ENCODE measurements at regions not wholly inside any gene's neighbourhood (a gene's known extent, or its start where the extent isn't known, plus 50 kb on each side); places are given as distances from the start of the nearest gene placed in this dataset.
"Not testable (repeated sequence)": the region's sequence is repeated elsewhere in the genome, so short reads cannot be mapped to it uniquely, and the experiment has no call there.

GRCh38 chr9:105022545-105022944 lies 94.6 kb upstream of the ABCA1 start:
- H3K4me3 Mint-ChIP-seq; ATAC-seq; H3K27ac Mint-ChIP-seq; H3K9me3 Mint-ChIP-seq (ENCODE audit: low read depth); POLR2A ChIA-PET; CTCF ChIA-PET; intact Hi-C loops (cut with DNase I, micrococcal nuclease); H3K4me1 Mint-ChIP-seq; H3K36me3 Mint-ChIP-seq (ENCODE audit: low read depth); DNase-seq; H3K27me3 Mint-ChIP-seq: not testable (repeated sequence)

- no peak for ATAC-seq
- Mint-ChIP-seq H3K36me3 (ENCODE audit: low read depth) (no peaks in the 10 kb centered on the region), H3K27me3 (no peaks in the 10 kb centered on the region), H3K4me1 (no peaks in the 10 kb centered on the region), H3K9me3 (ENCODE audit: low read depth) (no peaks in the 10 kb centered on the region), H3K4me3 (no peak overlapping the region), H3K27ac (no peak overlapping the region)
- no peak for DNase-seq
- intact Hi-C loops (cut with DNase I, micrococcal nuclease), result no loop called here
- CTCF ChIA-PET, result interaction anchor here (1.2 kb wide), 1 partner anchor 11 kb away, joined by 3 read pairs; no protein-coding TSS in a partner anchor
- POLR2A ChIA-PET, result no interaction called here
Observed at GRCh38 chr9:105023788-105024187, 95.8 kb upstream of the ABCA1 start.

- Mint-ChIP-seq H3K27ac (no peak overlapping the region), H3K4me3 (no peak overlapping the region), H3K27me3 (no peaks in the 10 kb centered on the region), H3K36me3 (ENCODE audit: low read depth) (no peaks in the 10 kb centered on the region), H3K9me3 (ENCODE audit: low read depth) (no peaks in the 10 kb centered on the region), H3K4me1 (no peaks in the 10 kb centered on the region)
- intact Hi-C loops (cut with DNase I, micrococcal nuclease), result no loop called here
- ChIA-PET CTCF (interaction anchor here (1.2 kb wide), 1 partner anchor 10 kb away, joined by 3 read pairs; no protein-coding TSS in a partner anchor), POLR2A (no interaction called here)
- ATAC-seq, result no peak
- no peak for DNase-seq
Observed at GRCh38 chr9:105024529-105024928, 96.6 kb upstream of the ABCA1 start.

DNA sequence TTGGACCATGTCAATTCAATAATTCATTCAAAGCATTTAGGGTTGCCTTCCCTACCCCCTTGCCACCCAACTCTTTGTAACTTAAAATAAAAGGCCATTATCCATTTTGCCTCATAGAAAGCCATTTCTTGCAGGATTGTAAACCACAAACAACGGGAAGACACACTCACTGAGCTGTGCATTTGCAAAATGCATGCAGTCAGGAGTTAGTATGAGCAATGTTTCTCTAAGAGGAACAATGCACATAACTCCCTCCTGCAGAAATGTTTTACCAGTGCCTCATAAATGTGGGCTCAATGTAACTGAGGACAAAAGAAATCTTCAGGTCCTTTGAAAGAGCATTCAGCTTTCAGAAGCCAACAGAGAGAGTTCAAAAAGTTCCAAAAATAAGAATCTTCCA lies 98.5 kb upstream of the ABCA1 start:
- no peak overlapping the region for H3K4me3 Mint-ChIP-seq
- POLR2A ChIA-PET, result no interaction called here
- ATAC-seq, result no peak

DNA sequence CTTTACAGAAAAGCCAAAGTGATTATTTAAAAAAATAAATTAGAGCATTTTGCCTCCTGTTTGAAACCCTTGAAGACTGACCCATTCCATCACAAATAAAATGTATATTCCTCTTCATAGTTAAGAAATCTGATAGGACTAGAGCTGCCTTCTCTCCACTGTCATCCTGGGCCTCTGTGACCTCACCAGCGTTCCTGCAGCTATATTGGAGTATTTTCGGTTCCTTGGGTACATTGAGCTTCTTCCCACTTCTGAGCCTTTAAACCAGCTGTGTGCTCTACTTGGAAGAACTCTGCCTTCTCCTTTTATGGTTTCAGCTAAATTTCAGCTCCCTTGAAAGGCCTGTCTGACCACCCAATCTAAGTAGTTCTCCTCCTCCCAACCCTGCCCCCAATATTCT lies 99.1 kb upstream of the ABCA1 start:
- CTCF ChIA-PET, result interaction anchor here (0.5 to 0.6 kb wide), 2 partner anchors 172 to 1224 kb away, joined by 3 read pairs; no protein-coding TSS in a partner anchor
- Mint-ChIP-seq H3K27ac (no peak overlapping the region), H3K4me3 (no peak overlapping the region), H3K4me1 (no peaks in the 10 kb centered on the region), H3K9me3 (ENCODE audit: low read depth) (no peaks in the 10 kb centered on the region), H3K36me3 (ENCODE audit: low read depth) (no peaks in the 10 kb centered on the region), H3K27me3 (no peaks in the 10 kb centered on the region)
- POLR2A ChIA-PET, result no interaction called here
- no peak for ATAC-seq
- DNase-seq, result no peak
- intact Hi-C loops (cut with DNase I, micrococcal nuclease), result no loop called here

More for the DNA sequence above, 98.5 kb upstream of the ABCA1 start:
- DNase-seq, result no peak
- Mint-ChIP-seq H3K4me1 (no peaks in the 10 kb centered on the region), H3K9me3 (ENCODE audit: low read depth) (no peaks in the 10 kb centered on the region), H3K27me3 (no peaks in the 10 kb centered on the region), H3K27ac (no peak overlapping the region), H3K36me3 (ENCODE audit: low read depth) (no peaks in the 10 kb centered on the region)
- CTCF ChIA-PET, result no interaction called here
- intact Hi-C loops (cut with DNase I, micrococcal nuclease), result no loop called here

DNA sequence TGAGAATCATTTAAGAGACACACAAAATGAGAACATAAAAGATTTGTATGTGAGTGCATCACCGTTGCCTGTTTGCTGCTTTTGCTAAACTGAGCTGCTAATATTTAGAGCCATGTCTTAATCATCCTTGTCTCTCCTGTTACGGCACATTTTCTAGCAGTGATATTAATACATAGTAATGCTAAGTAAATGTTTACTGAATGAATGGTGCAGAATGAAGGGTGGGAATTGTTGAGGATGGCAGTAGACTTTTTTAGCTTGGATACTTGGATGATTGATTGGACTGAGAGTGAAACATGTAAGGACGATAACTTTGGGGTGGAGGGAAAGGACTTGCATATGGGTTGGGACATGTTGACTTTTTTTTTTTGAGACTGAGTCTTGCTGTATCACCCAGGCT lies 102.3 kb upstream of the ABCA1 start:
- CTCF ChIA-PET, result interaction anchor here (1.1 kb wide), 1 partner anchor 211 kb away, joined by 3 read pairs; no protein-coding TSS in a partner anchor
- Mint-ChIP-seq H3K9me3 (ENCODE audit: low read depth) (no peaks in the 10 kb centered on the region), H3K27ac (no peak overlapping the region), H3K4me1 (no peaks in the 10 kb centered on the region), H3K27me3 (no peaks in the 10 kb centered on the region), H3K4me3 (no peak overlapping the region), H3K36me3 (ENCODE audit: low read depth) (peaks cover 4% of the 10 kb centered on the region)
- DNase-seq (no peak), ATAC-seq (no peak)
- POLR2A ChIA-PET, result no interaction called here
- intact Hi-C loops (cut with DNase I, micrococcal nuclease), result no loop called here

DNA sequence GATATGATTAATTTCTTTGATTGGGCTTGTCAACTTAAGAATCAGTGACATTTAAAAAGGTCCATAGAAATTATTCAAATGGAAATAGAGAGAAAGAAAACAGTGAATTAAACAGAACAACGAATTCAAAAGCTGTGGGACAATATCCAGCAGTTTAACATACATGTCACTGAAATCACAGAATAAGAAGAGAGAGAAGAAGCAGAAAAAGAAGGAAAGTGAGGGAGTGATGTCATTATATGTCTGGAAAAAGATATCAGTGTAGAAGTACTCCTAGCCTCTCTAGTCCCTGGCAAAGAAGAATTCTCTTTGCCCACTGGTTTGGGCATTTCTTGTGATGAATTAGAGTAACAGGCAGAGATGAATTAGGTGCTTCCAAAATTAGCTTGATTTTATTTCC lies 109.2 kb upstream of the ABCA1 start:
- intact Hi-C loops (cut with DNase I, micrococcal nuclease), result no loop called here
- Mint-ChIP-seq H3K27ac (no peak overlapping the region), H3K36me3 (ENCODE audit: low read depth) (peaks cover 4% of the 10 kb centered on the region), H3K4me1 (no peaks in the 10 kb centered on the region), H3K4me3 (no peak overlapping the region), H3K9me3 (ENCODE audit: low read depth) (peaks cover 3% of the 10 kb centered on the region), H3K27me3 (no peaks in the 10 kb centered on the region)
- ATAC-seq (no peak), DNase-seq (no peak)
- ChIA-PET POLR2A (no interaction called here), CTCF (no interaction called here)

DNA sequence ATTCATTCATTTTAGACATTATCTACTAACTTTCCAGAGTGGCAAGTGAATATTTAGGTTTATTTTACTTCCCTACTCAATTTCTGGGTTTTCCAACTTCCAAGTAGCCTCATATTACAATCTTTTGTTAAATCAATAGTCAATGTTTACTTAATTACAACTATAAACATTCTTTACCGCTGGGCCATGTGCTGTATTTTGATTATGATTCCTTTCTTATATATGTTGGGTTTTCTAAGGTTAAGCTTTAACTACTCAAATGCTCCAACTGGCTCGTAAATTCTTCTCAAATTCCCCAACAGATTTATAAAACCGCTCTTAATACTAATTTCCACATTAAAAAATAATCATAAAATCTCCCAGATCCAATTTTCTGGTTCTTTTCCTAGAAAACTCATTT lies 110.1 kb upstream of the ABCA1 start:
- Mint-ChIP-seq H3K4me1 (no peaks in the 10 kb centered on the region), H3K27me3 (no peaks in the 10 kb centered on the region), H3K4me3 (no peak overlapping the region), H3K27ac (no peak overlapping the region), H3K9me3 (ENCODE audit: low read depth) (peaks cover 3% of the 10 kb centered on the region), H3K36me3 (ENCODE audit: low read depth) (peaks cover 4% of the 10 kb centered on the region)
- no peak for ATAC-seq
- intact Hi-C loops (cut with DNase I, micrococcal nuclease), result no loop called here
- ChIA-PET POLR2A (no interaction called here), CTCF (no interaction called here)
- DNase-seq, result no peak

- Mint-ChIP-seq H3K9me3 (ENCODE audit: low read depth) (peaks cover 3% of the 10 kb centered on the region), H3K4me1 (no peaks in the 10 kb centered on the region), H3K27me3 (no peaks in the 10 kb centered on the region), H3K4me3 (no peak overlapping the region), H3K36me3 (ENCODE audit: low read depth) (no peaks in the 10 kb centered on the region), H3K27ac (no peak overlapping the region)
- intact Hi-C loops (cut with DNase I, micrococcal nuclease), result no loop called here
- ChIA-PET POLR2A (no interaction called here), CTCF (interaction anchor here (0.9 kb wide), 1 partner anchor 44 kb away, joined by 5 read pairs; no protein-coding TSS in a partner anchor)
- no peak for DNase-seq
- no peak for ATAC-seq
Observed at GRCh38 chr9:105039175-105039799, 111.3 kb upstream of the ABCA1 start.

- H3K4me1 Mint-ChIP-seq, result no peaks in the 10 kb centered on the region
- CTCF ChIA-PET, result no interaction called here
- intact Hi-C loops (cut with DNase I, micrococcal nuclease), result no loop called here
Observed at GRCh38 chr9:105043370-105043936, 115.5 kb upstream of the ABCA1 start.

DNA sequence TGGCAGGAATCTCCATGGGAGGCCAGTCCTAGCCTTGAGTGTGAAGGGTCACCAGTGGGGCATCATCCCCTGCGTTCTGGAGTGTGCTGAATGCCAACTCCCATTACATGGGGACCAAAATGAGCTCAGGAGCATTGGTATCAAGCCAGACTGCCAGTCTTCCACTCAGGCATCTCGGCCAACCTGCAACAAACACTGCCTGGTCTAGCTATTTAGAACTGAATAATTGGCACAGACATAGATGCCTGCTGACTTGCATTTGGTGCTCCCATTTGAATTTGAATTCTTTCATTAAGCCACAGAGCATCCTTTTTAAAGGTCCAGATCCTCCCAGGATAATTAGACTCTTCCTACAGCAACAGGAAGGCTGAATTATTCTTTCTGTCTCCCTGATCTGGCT lies 116.6 kb upstream of the ABCA1 start:
- Mint-ChIP-seq H3K36me3 (ENCODE audit: low read depth) (no peaks in the 10 kb centered on the region), H3K4me1 (no peaks in the 10 kb centered on the region), H3K27me3 (no peaks in the 10 kb centered on the region), H3K4me3 (no peak overlapping the region), H3K9me3 (ENCODE audit: low read depth) (no peaks in the 10 kb centered on the region), H3K27ac (no peak overlapping the region)
- POLR2A ChIA-PET, result no interaction called here
- ATAC-seq (no peak), DNase-seq (no peak)
- CTCF ChIA-PET, result interaction anchor here (1.1 kb wide), 1 partner anchor 116 kb away, joined by 3 read pairs; no protein-coding TSS in a partner anchor
- intact Hi-C loops (cut with DNase I, micrococcal nuclease), result no loop called here

More at GRCh38 chr9:105043370-105043936, 115.5 kb upstream of the ABCA1 start:
- H3K9me3 Mint-ChIP-seq (ENCODE audit: low read depth), result no peaks in the 10 kb centered on the region
- no peak overlapping the region for H3K27ac Mint-ChIP-seq
- POLR2A ChIA-PET, result no interaction called here
- no peak for DNase-seq
- no peaks in the 10 kb centered on the region for H3K27me3 Mint-ChIP-seq
- H3K36me3 Mint-ChIP-seq (ENCODE audit: low read depth), result no peaks in the 10 kb centered on the region
- no peak overlapping the region for H3K4me3 Mint-ChIP-seq
- no peak for ATAC-seq

DNA sequence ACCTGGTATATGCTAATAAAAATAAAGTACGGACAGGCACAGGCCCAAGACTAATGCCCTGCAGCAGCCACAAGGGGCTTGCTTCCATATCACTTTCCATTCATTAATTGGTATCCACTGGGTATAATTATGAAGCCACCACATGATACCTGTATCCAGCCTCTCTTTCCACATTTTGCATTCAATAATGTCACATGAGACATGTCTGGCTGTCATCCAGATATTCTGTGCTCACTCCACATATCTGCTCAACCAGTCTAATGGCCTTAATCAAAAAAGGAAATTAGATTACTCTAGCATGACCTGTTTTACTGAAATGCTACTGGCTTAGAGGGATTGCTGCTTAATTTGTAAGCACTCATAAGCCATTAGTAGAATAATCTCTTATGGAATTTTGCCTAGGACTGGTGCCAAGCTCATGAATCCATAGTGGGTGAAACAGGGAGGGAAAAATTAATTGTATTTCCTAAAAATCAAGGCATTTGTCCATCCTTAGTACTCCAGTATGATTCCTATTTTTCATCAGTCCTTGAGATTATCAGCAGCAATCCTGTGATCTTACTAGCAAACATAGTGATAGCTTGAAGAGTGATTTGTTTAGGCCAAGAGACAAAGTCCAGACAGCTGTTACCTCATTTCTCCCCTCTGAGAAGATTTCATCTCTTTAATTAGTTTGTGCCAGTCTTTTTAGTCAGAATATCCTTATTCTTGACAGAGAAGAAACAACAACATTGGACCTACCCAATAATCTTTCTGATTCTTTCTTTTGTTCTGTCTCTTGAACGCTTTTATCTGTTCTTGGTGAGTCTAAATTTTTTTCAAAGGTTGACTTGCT lies 119.2 kb upstream of the ABCA1 start:
- Mint-ChIP-seq H3K4me3 (no peak overlapping the region), H3K9me3 (ENCODE audit: low read depth) (no peaks in the 10 kb centered on the region), H3K36me3 (ENCODE audit: low read depth) (no peaks in the 10 kb centered on the region), H3K4me1 (peaks cover 15% of the 10 kb centered on the region), H3K27me3 (no peaks in the 10 kb centered on the region), H3K27ac (no peak overlapping the region)
- ChIA-PET POLR2A (no interaction called here), CTCF (no interaction called here)
- no peak for ATAC-seq
- intact Hi-C loops (cut with DNase I, micrococcal nuclease), result no loop called here
- no peak for DNase-seq
